ENCODE measurements at regions not wholly inside any gene's neighbourhood (a gene's known extent, or its start where the extent isn't known, plus 50 kb on each side); places are given as distances from the start of the nearest gene placed in this dataset.

- DNase-seq (ENCODE audit: low read depth in 2 of 2), result no peak
These were observed 156.0 kb downstream of the KATNAL1 start for GRCh38 chr13:30151388-30151787.

DNA sequence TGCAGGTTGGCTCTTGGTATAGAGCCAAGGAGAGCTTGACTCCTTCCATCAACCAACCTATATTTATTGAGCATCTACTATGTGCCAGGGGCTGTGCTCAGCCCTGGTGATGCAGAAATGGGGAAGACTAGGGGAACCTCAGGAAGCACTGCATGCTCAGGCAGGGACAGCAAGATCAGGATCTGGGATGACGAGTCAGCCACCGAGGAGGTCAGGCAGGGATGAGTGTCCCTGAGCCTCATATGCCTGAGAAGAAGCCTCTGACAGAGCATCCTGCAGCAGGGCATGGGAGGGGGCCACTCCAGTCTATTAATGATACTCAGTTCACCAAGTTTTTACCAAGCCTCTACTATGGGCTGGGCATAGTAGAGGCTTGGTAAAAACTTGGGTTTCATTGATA lies 158.1 kb downstream of the KATNAL1 start:
- no peak for DNase-seq (ENCODE audit: low read depth in 2 of 2)

- DNase-seq (ENCODE audit: low read depth in 2 of 2), result no peak
These were observed 158.6 kb downstream of the KATNAL1 start for GRCh38 chr13:30148786-30149185.

GRCh38 chr13:30148171-30148754 lies 159.1 kb downstream of the KATNAL1 start:
- DNase-seq (ENCODE audit: low read depth in 2 of 2), result no peak

GRCh38 chr13:30147421-30147820 lies 159.9 kb downstream of the KATNAL1 start:
- no peak for DNase-seq (ENCODE audit: low read depth in 2 of 2)

DNA sequence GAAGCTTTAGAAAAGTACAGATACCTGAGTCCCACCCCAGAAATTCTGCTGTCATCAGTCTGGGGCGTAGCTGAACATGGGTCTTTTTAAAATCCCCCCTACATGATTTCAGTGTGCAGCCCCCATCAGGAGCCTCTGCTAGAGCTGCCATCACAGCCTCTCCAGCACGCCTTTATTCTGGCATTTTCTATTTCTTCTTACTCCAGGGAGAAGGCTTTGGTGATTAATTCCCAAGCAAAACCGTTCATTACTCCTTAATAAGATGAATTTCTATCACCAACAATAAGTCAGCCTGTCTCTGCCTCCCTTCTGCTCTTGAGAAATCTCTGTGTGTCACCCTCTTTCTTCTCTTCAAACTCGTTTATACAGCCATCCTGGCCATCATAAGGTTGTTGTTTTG lies 160.3 kb downstream of the KATNAL1 start:
- DNase-seq (ENCODE audit: low read depth in 2 of 2), result no peak

- DNase-seq (ENCODE audit: low read depth in 2 of 2), result peak in 1 of 2 donors; percentile 20
These were observed 161.5 kb downstream of the KATNAL1 start for GRCh38 chr13:30145709-30146367.

DNA sequence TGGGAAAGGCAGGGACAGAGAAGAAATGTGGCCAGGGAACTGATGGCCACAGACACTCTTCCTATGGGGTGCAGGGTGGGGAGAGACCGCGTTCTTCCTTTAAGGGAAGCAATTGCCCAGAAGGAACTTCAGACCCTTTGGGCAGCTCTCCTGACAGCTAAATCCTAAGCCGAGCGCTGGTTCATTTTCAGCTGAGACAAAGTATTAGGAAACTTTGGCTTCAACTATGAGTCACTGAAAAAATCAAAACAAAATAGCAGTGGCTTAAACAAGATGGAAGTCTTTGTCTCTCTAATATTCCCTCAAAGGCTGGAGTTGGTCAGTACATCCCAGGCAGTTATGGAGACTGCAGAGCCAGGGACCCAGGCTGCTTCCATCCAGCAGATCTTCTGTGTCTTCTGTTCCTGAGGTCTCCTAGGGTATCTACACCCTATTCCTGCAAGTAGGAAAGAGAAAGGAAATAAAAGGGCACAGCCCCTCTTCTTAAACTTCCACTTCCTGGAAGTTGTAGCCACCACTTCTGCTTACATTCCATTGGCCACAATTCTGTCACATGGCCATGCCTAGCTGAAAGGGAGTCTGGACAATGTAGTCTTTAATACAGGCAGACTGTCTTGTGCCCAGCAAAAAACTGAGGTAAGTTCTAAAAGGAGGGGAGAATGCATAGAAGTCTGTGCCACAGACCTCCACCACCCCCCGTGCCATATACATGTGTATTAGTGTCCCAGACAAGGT lies 163.5 kb downstream of the KATNAL1 start:
- no peak for DNase-seq (ENCODE audit: low read depth in 2 of 2)

DNA sequence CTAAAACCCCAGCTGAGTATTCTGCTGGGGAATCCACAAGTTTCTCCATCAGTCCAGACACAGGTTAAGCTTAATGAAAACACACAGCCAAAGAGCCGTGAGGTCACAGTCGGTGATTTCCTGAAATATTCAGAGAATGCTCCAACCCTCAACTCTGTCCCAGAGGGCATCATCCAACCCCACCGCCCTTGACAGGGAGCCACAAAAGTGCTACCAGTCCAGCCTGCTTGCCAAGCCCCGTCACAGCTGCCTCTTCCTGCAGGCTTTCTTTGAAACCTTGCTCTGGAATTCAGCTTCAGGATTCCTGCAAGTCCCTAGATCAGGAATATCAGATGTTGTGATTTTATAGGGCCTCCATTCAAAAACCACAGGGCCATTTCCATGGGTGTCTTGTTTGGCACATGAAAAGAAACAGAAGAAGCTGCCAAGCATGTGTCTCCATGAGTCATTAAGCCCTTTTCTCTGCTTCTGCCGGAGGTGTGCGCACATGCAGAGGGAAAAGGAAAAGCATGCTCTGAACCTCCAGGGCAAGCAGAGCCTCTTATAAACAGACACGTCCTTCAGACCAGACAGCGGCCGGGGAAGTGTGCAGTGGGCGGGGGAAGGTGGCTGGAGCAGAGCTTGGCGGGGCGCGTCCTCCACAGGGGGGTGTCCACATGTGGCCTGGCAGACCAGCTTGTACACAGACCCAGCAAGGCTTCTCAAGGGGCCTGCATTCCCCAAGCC lies 164.7 kb downstream of the KATNAL1 start:
- no peak for DNase-seq (ENCODE audit: low read depth in 2 of 2)

DNA sequence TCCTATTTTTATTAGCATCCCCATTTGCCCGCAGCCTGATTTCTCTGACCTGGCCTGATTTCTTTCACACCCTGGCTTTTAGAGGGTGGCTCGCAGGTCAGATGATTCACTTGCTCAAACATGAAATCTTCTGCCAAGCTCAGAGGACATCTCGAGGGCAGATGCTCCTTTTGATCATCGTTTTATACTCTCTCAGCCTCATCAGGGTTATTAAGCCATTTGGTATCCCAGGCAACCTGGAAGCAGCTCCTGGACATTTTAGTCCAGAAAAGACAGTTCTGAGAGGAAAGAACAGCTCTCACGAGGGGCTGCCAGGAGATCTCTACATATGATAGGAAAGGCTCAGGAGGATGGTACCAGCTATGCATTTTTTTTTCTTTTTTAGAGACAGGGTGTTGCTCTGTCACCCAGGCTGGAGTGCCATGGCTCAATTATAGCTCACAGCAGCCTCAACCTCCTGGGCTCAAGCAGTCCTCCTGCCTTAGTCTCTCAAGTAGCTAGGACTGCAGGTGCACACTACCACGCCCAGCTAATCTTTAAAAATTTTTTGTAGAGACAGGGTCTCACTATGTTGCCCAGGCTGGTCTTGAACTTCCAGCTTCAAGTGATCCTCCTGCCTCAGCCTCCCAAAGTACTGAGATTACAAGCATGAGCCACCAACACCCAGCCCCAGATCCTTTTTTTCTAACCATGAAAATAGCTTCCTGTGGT lies 165.4 kb downstream of the KATNAL1 start:
- DNase-seq (ENCODE audit: low read depth in 2 of 2), result no peak

GRCh38 chr13:30140973-30141372 lies 166.4 kb downstream of the KATNAL1 start:
- DNase-seq (ENCODE audit: low read depth in 2 of 2), result no peak

- no peak for DNase-seq (ENCODE audit: low read depth in 2 of 2)
These were observed 168.8 kb downstream of the KATNAL1 start for GRCh38 chr13:30138511-30138910.

DNA sequence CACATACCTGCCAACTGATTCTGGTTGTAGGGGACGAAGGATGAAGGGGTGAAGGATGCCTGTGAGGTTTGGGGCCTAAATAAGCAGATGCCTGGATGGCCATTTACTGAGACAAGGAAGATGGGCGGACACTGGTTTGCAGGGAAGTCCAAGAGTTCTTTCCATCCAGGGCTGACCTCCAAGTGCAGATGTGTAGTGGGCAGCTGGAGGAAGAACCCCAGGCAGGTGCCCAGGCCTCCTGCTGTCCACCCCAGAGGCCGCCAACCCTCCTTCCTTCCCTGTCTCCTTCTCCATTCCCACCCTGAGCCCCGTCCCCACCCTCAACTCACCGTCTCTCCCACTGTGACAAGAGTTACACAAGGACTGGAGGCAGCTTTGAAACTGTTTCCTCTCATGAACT lies 171.5 kb downstream of the KATNAL1 start:
- no peak for DNase-seq (ENCODE audit: low read depth in 2 of 2)

DNA sequence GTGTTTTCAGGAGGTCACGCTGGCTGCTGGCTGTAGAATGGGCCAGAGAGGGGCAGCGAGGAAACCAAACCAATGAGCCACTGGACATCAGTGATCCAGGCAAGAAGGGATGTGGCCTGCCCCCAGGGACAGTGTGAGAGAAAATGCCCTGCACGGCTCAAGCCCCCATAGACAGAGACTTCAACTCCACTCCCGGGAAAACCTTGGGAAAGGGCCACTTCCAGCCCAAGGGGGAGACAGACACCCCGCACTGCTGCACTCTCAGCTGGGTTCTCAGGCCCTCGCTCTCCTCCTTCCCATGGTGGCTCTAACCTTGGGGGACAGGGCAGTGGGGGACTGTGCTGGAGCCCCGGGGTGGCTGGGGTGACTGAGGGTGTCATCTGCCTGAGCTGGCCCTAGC lies 172.0 kb downstream of the KATNAL1 start:
- DNase-seq (ENCODE audit: low read depth in 2 of 2), result no peak

DNA sequence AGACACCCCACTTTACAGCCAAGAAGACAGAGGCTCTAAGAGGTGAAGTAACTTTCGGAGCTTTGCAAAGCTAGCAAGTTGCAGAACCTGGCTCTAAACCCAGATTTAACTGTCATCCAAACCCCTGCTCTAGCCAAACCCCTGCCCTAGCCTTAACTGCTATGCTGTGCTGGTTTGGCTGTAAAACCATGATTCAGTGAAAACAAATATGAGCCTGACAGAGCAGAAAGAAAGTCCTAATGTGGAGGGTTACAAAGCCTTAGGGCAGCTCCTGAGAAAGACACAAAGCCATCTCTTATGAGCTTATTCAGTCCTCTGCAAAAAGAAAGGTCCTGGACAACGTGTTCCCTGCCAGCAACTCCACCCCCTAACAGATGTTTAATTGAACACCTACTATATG lies 172.8 kb downstream of the KATNAL1 start:
- no peak for DNase-seq (ENCODE audit: low read depth in 2 of 2)

GRCh38 chr13:30133996-30134395 lies 173.4 kb downstream of the KATNAL1 start:
- DNase-seq (ENCODE audit: low read depth in 2 of 2), result no peak

GRCh38 chr13:30133554-30133912 lies 173.8 kb downstream of the KATNAL1 start:
- no peak for DNase-seq (ENCODE audit: low read depth in 2 of 2)

GRCh38 chr13:30132623-30133553 lies 174.5 kb downstream of the KATNAL1 start:
- DNase-seq (ENCODE audit: low read depth in 2 of 2), result peak; percentile 97 to 98

DNA sequence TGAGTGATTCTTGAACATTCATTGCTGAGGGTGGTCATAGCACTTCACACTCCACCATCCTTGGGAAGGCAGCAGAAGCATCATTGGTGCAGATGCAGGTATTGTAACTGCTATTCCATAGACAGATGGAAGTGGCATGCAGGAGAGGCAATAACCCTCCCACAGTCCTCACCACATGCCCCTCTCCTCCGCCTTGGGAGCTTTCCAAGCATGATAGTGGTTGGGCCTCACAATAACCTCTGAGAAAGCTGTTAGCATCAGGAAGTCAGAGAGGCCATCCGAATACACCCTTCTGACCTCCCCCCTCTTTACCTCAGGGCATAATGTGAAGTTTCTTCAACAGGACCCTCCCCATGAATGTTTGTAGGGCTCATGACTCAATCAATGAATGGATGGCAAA lies 177.9 kb downstream of the KATNAL1 start:
- DNase-seq (ENCODE audit: low read depth in 2 of 2), result no peak

DNA sequence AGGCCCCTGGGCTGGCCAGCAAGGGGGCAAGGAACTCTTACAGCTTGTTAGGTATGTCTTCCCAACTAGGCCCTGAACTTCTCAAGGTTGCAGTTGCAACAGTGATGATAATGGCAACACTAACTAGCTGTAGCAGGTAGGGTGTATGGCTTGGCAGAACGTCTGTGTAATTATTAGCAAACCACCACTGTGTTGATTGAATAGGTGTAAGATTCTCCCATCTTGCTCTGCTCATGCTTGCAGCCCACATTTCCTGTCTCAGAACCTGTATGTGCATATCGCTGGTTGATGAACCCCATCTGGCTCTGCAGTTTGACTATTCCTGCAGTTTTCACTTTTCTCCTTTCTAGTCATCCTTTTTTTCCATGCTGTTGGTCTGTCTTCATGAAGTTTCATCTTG lies 178.8 kb downstream of the KATNAL1 start:
- DNase-seq (ENCODE audit: low read depth in 2 of 2), result no peak

GRCh38 chr13:30128095-30128494 lies 179.3 kb downstream of the KATNAL1 start:
- DNase-seq (ENCODE audit: low read depth in 2 of 2), result no peak

Measured in activated CD4-positive, alpha-beta T cell treated with anti-CD3 and anti-CD28 coated beads for 24 hours (primary cell).